Thoracic aorta (tissue), 2 donors: ENCODE measurements at regions not wholly inside any gene's neighbourhood (a gene's known extent, or its start where the extent isn't known, plus 50 kb on each side); places are given as distances from the start of the nearest gene placed in this dataset.

Experiments
- ATAC-seq: fragments of 150-250 bp; one replicate; pipeline ENCODE4 v1.8.0; 2017; ENCODE audit warnings: low read depth; ENCODE audit not compliant: insufficient number of reproducible peaks, low FRiP score
- DNase-seq: peaks from one replicate; pipeline ENCODE4 v3.0.0-alpha.2; 2020; ENCODE audit warnings: low spot score
- H3K27ac ChIP-seq, 2 donors: fragments of 200-600 bp; sonication (generic); 1 replicate in 1 of 2; 2 replicates in 1 of 2; pipeline ENCODE4 v1.5.1; 2016; ENCODE audit warnings: mild to moderate bottlenecking in 2 of 2, moderate library complexity in 2 of 2
- H3K27me3 ChIP-seq: fragments of 200-600 bp; sonication (generic); replicated peaks from 2 replicates; pipeline ENCODE4 v1.6.0; 2016; ENCODE audit warnings: mild to moderate bottlenecking; ENCODE audit not compliant: insufficient read depth
- H3K36me3 ChIP-seq: fragments of 200-600 bp; sonication (generic); one replicate; pipeline ENCODE4 v1.5.1; 2016
- H3K4me1 ChIP-seq, 2 donors: fragments of 200-600 bp; sonication (generic); 1 replicate in 1 of 2; 2 replicates in 1 of 2; pipeline versions ENCODE4 v1.5.1 to v1.6.0; 2016; ENCODE audit warnings: low read depth in 2 of 2, mild to moderate bottlenecking in 1 of 2; ENCODE audit not compliant: control insufficient read depth in 1 of 2
- H3K4me3 ChIP-seq: fragments of 200-600 bp; sonication (generic); 2 replicates; pipeline ENCODE4 v1.5.1; 2016; ENCODE audit warnings: mild to moderate bottlenecking
- H3K9me3 ChIP-seq: fragments of 200-600 bp; sonication (generic); 2 replicates; pipeline ENCODE4 v1.5.1; 2016
- TF ChIP-seq, protein P1 (sequence below): fragments of 200-600 bp; sonication (generic); IDR thresholded peaks from one replicate; pipeline ENCODE4 v1.5.1; 2019; ENCODE audit warnings: antibody characterized with exemption

DNA sequence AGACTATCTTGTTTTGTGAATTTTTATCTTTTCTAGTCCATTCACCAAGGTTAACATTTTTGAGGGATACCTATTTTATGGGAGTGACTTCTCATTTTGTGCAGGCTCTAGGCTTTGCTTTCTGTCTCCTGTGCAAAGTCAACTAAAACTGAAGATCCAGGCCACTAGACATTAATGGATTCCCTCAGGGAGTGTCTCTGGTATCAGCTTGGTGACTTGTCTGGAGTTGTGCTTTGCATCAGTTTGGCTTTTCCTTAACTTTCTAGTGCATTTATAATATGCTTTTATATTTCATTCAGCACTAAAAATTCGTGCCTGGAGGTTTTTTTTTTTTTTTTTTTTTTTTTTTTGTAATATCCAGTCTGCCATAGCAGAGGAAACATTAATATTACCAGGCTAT, 144.2 kb downstream of the YIPF5 start:
- H3K27me3 ChIP-seq, result no peaks in the 10 kb centered on the region
- H3K9me3 ChIP-seq, result no peaks in the 10 kb centered on the region
- H3K4me1 ChIP-seq, result peaks cover 0 to 8% of the 10 kb centered on the region in 2 donors
- no peaks in the 10 kb centered on the region for H3K36me3 ChIP-seq
- TF ChIP-seq, protein P1, sequence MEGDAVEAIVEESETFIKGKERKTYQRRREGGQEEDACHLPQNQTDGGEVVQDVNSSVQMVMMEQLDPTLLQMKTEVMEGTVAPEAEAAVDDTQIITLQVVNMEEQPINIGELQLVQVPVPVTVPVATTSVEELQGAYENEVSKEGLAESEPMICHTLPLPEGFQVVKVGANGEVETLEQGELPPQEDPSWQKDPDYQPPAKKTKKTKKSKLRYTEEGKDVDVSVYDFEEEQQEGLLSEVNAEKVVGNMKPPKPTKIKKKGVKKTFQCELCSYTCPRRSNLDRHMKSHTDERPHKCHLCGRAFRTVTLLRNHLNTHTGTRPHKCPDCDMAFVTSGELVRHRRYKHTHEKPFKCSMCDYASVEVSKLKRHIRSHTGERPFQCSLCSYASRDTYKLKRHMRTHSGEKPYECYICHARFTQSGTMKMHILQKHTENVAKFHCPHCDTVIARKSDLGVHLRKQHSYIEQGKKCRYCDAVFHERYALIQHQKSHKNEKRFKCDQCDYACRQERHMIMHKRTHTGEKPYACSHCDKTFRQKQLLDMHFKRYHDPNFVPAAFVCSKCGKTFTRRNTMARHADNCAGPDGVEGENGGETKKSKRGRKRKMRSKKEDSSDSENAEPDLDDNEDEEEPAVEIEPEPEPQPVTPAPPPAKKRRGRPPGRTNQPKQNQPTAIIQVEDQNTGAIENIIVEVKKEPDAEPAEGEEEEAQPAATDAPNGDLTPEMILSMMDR, result no peak
- DNase-seq (no peak), ATAC-seq (no peak)
- H3K4me3 ChIP-seq, result no peak overlapping the region
- no peak overlapping the region for H3K27ac ChIP-seq

DNA sequence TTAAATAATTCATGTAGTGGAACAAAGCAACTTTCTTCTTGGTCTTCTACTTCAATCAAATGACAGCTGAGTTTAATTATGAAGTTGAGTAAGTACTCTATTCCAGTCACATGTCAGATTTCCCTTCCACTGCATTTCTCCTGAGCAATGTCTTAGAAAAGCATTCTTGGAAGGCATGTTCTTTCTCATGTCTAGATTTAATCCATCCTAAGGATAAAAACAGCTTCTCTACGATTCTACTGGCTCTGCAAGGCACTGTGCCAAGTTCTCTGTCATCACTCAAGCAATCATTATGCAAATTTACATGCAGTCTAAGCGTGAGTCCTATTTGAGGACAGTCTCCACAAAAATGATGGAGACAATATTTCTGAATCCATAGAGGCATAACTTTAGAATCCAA, 142.4 kb downstream of the YIPF5 start:
- H3K27ac ChIP-seq, result no peak overlapping the region
- TF ChIP-seq, protein P1, result no peak
- H3K4me3 ChIP-seq, result peak overlapping the region; percentile 38
- no peaks in the 10 kb centered on the region for H3K9me3 ChIP-seq
- peaks cover 0 to 17% of the 10 kb centered on the region in 2 donors for H3K4me1 ChIP-seq
- ATAC-seq, result no peak
- DNase-seq, result no peak
- no peaks in the 10 kb centered on the region for H3K36me3 ChIP-seq
- H3K27me3 ChIP-seq, result no peaks in the 10 kb centered on the region

DNA sequence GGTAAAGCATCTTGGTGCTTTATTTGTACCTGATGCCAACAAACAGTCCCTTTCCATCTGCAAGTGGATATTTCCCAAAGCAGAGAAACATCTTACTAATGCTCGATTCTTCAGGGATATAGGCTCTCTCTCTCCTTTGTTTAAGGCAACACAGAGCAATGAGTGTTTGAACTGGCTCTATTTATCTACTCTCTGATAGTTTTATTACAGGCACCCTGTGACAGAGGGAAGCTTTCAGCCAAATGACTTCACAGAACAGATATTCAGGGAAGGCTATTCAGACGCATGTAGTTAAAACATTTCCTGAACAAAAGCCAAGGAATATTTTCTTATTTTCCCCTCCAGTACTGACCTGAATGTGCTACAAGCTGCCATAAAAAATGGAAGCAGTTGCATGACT, 141.8 kb downstream of the YIPF5 start:
- TF ChIP-seq, protein P1, result no peak
- Histone ChIP-seq H3K4me3 (peak overlapping the region; percentile 38), H3K36me3 (no peaks in the 10 kb centered on the region), H3K4me1 (peaks cover 0 to 17% of the 10 kb centered on the region in 2 donors), H3K9me3 (no peaks in the 10 kb centered on the region), H3K27me3 (no peaks in the 10 kb centered on the region), H3K27ac (no peak overlapping the region)
- no peak for ATAC-seq
- DNase-seq, result no peak

DNA sequence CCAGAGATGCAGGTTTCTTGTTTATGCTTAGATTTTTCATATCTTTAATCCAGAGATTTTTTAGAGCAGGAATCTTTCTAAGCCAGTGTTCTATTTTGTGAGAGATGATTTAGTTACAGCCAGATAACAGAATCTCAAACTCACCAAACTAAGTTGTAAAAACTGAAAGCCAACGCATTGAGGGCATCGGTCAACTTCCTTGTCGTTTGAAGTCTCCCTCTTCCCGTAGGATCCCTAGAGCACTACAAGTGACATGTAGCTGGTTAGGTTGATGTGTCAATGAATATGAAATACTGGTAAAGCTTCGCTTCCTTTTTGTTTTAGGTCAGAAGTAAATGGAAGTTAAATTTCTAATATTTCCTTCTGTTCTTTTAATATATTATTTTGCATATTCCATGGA, 139.6 kb downstream of the YIPF5 start:
- TF ChIP-seq, protein P1, result no peak
- H3K27me3 ChIP-seq, result no peaks in the 10 kb centered on the region
- DNase-seq (no peak), ATAC-seq (no peak)
- H3K27ac ChIP-seq, result no peak overlapping the region
- H3K36me3 ChIP-seq, result no peaks in the 10 kb centered on the region
- H3K4me1 ChIP-seq, result peaks cover 0 to 17% of the 10 kb centered on the region in 2 donors
- no peak overlapping the region for H3K4me3 ChIP-seq
- no peaks in the 10 kb centered on the region for H3K9me3 ChIP-seq

DNA sequence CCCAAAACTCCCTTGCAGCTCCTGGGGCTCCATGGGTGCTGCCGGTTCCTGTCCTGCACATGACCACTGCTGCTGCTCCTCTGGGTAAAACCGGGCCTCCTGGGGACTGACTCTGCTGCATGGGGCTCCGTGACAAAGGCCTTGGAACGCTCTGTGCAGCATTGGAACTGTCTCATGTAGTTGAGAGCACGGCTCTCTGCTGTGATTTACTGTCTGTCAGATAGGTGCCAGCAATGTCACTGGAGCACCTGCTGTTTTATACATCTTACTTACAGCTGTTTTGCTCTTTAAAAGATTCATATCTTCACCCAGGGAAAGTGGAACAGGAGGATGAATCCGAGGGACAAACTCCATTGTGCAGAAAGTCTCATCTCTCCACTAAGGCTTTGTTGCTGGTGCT, 138.1 kb downstream of the YIPF5 start:
- Histone ChIP-seq H3K36me3 (no peaks in the 10 kb centered on the region), H3K4me1 (peaks cover 0 to 17% of the 10 kb centered on the region in 2 donors), H3K27me3 (no peaks in the 10 kb centered on the region), H3K4me3 (no peak overlapping the region), H3K9me3 (no peaks in the 10 kb centered on the region), H3K27ac (no peak overlapping the region)
- DNase-seq, result no peak
- ATAC-seq, result no peak
- TF ChIP-seq, protein P1, result no peak
